DLD1 (cell line): ENCODE measurements at regions not wholly inside any gene's neighbourhood (a gene's known extent, or its start where the extent isn't known, plus 50 kb on each side); places are given as distances from the start of the nearest gene placed in this dataset.

Source experiments
- in situ Hi-C: cut with HindIII; loops from 2 replicates; pipeline ENCODE4 v1.10.0; 2017; ENCODE audit warnings: low sequenced_read_pairs

- in situ Hi-C loops, result no loop called here
Measured at GRCh38 chr1:201682964-201683363, 144.0 kb downstream of the NAV1 start.

DNA sequence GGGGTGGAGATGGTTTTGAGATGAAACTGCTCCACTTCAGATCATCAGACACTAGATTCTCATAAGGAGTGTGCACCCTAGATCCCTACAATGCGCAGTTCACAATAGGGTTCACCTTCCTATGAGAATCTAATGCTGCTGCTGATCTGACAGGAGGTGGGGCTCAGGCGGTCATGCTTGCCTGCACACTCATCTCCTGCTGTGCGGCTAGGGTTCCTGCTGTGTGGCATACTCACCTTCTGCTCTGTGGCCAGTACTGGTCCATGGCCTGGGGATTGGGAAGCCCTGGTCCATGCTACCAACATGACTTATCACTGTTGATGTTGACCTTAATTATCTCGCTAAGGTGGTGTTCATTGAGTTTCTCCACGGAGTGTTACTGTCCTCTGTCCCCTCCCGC, 144.5 kb downstream of the NAV1 start:
- in situ Hi-C loops, result no loop called here

- in situ Hi-C loops, result no loop called here
Measured at GRCh38 chr1:201685485-201685884, 143.5 kb upstream of the IPO9 start.

- in situ Hi-C loops, result no loop called here
Measured at GRCh38 chr1:201686714-201687455, 142.1 kb upstream of the IPO9 start.

- in situ Hi-C loops, result no loop called here
Measured at GRCh38 chr1:201688514-201688913, 140.4 kb upstream of the IPO9 start.

DNA sequence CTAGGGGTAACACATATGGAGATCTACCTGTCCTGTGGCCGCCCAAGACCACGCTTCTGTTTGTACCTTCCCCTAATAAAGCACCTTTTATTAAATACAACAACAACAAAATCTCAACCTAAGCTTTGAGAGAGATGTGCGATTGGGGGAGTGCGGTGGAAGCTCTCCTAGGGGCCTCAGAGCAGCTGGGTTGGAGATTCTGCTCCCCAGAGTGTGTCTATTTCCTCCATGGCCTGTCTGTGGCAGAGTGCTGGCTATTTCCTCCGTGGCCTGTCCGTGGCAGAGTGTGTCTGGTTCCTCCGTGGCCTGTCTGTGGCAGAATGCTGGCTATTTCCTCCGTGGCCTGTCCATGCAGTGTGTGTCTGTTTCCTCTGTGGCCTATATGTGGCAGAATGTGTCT, 139.3 kb upstream of the IPO9 start:
- in situ Hi-C loops, result no loop called here

DNA sequence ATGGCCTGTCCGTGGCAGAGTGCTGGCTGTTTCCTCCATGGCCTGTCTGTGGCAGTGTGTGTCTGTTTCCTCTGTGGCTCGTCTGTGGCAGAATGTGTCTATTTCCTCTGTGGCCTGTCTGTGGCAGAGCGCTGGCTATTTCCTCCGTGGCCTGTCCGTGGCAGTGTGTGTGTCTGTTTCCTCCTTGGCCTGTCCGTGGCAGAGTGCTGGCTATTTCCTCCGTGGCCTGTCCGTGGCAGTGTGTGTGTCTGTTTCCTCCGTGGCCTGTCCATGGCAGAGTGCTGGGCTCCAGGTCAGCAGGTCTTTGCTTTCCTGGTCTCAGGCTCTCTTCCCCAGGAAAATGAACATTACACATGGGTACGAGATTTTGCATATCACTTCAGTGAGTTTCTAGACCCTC, 138.4 kb upstream of the IPO9 start:
- in situ Hi-C loops, result no loop called here

DNA sequence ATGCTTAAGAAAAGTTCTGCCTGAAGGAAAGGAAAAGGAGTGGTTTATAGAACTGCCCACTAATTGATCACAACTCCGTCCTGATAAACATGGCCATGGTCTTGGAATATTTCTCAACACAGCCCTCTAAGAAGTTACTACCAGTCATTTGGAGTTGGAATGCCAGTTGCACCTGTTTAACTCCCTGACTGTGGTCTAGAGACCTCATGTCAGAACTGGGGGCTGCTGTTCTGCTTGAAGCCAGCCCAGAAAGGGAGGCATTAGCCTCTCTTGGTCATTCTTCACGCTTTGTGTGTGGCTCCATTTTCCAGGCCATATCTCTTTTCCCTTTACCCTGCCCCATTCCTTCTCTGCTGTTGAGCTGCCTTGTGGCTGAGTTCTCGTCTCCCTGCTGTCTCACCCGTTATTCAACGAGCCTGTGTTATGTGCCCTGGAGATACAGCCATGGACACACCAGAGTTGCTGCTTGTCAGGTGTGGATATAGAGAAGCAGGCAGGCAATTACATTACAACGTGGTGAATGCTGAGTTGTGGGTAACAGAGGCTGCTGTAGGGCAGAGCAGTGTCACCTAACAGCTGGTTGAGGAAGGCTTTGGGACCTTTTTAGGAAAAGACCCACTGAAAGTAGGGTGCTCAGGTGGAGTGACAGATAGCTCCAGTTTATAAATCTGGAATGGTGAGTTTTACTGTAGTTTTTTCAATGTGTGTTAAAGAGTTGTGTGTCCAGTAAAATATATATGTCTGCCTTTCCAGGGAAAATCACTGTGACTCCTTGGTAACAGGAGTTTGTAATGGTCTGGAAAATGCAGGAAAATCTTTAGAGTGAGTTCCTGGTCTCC, 137.0 kb upstream of the IPO9 start:
- in situ Hi-C loops, result no loop called here

DNA sequence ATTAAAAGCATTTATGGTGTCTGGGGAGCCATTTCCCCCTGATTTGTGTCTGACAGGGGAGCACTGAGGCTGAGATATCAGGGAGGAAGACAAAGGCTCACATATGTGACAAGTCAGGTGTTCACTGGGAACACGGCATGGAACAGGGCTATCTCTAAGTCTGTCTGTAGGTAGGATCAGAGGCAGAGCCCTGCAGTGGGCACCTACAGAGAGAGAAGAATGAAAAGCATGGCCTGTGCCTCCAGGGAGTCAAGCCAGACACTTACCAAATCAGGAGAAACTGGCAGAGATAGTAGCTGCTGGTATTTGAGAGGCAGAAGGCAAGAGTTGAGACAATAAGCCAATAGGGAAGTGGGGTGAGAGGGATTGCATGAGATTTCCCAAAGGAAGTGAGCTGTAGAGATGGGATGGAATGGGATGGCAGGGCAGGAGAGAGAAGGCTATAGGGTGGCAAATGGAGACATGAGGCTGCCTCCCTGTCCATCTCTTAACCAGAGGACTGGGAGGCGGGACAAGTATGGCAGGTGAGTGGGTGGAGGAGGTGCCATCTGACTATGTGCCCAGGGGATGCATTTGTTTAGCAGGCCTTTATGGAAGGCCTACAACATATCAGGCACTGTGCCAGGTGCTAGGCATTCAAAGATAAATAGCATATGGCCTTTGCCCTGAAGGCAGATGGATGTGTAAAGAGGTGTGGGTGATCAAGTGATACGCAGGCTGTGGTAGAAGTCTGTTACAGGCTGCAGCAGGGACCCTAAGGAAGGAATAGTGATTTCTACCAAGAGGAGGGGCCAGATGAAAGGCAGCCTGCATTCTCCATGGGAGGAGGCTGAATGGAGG, 136.2 kb upstream of the IPO9 start:
- in situ Hi-C loops, result no loop called here

- in situ Hi-C loops, result no loop called here
Measured at GRCh38 chr1:201693890-201694607, 134.9 kb upstream of the IPO9 start.

DNA sequence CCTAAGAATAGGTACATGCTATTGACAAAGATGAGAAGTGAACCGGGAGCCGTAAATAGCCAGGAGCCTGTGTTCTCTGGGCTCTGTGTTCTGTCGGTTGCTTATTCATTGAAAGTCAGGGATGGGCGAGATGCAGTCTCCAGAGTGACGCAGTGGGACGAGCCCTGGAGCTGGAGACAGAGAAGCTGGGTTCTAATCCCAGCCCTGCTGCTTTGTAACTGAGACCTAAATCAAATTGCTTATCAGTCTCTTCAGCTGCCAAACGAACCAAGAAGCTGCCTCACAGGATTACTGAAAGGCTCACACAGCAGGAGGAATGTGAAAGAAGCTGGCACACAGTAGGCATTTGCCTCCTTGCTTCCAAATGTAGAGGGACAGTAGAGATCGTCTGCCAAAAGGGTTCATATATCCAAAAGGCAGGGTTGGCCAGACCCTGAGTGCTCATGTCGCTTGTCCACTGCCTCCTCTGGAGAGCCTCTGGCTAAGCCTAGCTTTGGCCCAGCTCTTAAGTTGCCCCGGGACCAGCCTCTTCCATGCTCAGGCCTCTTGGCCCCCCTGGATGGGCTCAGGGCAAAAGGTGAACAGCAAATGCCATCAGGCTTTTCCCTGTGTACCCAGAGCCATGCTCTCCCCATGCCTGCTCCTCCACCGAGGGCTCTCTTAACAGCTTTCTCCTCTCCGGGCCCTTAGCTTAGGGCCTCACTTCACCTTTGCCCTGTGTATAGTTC, 134.2 kb upstream of the IPO9 start:
- in situ Hi-C loops, result no loop called here

- in situ Hi-C loops, result no loop called here
Measured at GRCh38 chr1:201695607-201696006, 133.3 kb upstream of the IPO9 start.

GRCh38 chr1:201696217-201696761, 132.7 kb upstream of the IPO9 start:
- in situ Hi-C loops, result no loop called here

- in situ Hi-C loops, result no loop called here
Measured at GRCh38 chr1:201697174-201697573, 131.8 kb upstream of the IPO9 start.

- in situ Hi-C loops, result no loop called here
Measured at GRCh38 chr1:201701831-201702230, 127.1 kb upstream of the IPO9 start.

DNA sequence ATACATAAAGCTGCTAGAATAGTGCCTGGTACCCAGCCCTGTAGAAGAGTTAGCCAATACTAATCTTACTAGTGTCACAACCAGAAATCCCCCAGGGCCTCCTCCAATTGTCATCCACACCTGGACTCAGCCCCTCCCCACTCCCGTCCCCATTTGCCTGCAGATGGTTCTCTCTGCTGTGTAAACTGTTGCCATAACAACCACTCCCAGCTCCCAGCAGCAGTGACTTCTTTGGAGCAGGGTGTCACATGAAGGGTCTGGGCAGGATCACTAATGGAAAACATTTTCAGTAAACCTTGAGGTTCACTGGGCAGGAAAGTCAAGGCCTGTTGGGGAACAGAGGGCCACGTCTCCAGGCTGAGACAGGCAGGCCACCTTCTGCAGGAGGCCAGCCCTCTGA, 126.0 kb upstream of the IPO9 start:
- in situ Hi-C loops, result no loop called here

DNA sequence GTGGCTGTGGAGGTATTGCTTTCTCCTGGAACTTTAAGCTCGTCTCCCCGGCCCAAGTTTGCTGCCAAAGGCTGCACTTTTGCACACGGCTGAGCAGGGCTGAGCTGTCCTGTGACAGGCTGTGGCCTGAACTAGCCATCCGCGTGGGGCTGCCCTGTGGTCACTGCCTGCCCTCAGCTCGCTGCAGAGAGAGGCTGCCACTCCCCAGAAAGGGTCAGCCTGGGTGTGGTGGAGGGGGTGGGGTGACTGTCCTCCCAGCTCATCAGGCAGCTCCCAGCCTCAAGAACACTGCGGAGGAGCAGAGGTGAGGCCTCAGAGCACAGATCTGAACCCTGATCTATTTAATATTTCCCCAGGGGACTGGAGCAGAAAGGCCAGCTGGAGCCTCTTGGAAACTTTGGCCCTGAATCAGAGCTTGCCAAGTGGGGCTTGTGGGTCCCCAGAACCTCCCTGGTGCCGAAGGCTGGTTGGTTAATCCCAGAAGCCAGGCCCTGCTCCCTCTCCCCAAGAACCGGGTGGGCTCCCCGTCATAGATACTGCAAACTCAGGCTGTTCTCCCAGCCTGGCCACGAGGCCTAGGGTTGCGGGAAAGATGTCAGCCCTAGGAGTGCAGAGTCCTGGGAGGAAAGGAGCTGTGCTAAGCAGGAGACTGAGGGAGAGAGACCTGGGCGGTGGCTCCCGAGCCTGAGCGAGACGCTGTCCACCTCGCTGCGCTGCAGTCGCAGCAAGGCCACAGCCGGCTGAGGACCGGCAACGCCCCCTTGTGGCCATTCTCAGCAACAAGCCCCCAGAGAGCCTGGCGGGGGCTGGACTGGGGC, 125.1 kb upstream of the IPO9 start:
- in situ Hi-C loops, result no loop called here

- in situ Hi-C loops, result no loop called here
Measured at GRCh38 chr1:201704439-201704792, 124.5 kb upstream of the IPO9 start.

DNA sequence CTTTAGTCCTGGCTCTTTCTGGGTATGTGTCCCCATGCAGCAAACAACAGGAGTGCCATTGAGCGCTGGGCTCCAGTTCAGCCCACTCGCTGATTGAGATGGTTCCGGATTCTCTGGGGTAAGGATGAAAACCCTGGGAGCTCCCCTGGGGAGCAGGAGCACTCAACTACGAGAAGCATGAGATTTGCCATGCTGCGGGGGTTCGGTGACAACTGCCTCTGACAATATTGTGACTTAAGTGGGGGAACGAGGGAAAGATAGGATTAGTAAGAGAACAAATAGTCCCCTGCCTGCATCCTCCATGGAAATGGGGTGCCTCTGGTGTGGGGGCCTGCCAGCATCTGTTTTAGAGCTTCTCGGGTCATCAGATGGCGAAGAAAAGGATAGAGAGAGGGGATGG, 123.6 kb upstream of the IPO9 start:
- in situ Hi-C loops, result no loop called here
